LNCaP clone FGC (cell line): ENCODE measurements at regions not wholly inside any gene's neighbourhood (a gene's known extent, or its start where the extent isn't known, plus 50 kb on each side); places are given as distances from the start of the nearest gene placed in this dataset.

Experiments
- DNase-seq: peaks from one replicate; pipeline ENCODE4 v3.0.0-alpha.2; 2011; ENCODE audit warnings: low read depth
- H3K4me3 ChIP-seq: 2 replicates; pipeline ENCODE4 v1.5.1; 2011; ENCODE audit warnings: mild to moderate bottlenecking, low read depth, low read length, control low read depth
- CTCF ChIP-seq: IDR thresholded peaks from 2 replicates; pipeline ENCODE4 v1.5.1; 2012; ENCODE audit warnings: mild to moderate bottlenecking; ENCODE audit not compliant: control insufficient read depth, insufficient read depth; ENCODE audit errors: extremely low read depth

GRCh38 chr6:77143659-77144447 is 319.4 kb downstream of the HTR1B start:
- DNase-seq: no peak
- TF ChIP-seq CTCF: no peak
- no peak overlapping the region for H3K4me3 ChIP-seq

- no peak for DNase-seq
Observed at GRCh38 chr6:77136086-77136485, 327.2 kb downstream of the HTR1B start.

GRCh38 chr6:77133031-77133430 is 330.3 kb downstream of the HTR1B start:
- TF ChIP-seq CTCF: no peak
- no peak overlapping the region for H3K4me3 ChIP-seq
- no peak for DNase-seq

More at GRCh38 chr6:77136086-77136485, 327.2 kb downstream of the HTR1B start:
- no peak for TF ChIP-seq CTCF
- no peak overlapping the region for H3K4me3 ChIP-seq

- no peak overlapping the region for H3K4me3 ChIP-seq
- DNase-seq: no peak
- TF ChIP-seq CTCF: no peak
Observed at GRCh38 chr6:77131426-77131825, 331.9 kb downstream of the HTR1B start.

- DNase-seq: peak; percentile 1
- H3K4me3 ChIP-seq: no peak overlapping the region
- peak; percentile 37 for TF ChIP-seq CTCF
Observed at GRCh38 chr6:77124604-77125003, 338.7 kb downstream of the HTR1B start.

GRCh38 chr6:77123527-77123926 is 339.8 kb downstream of the HTR1B start:
- DNase-seq: no peak

More at GRCh38 chr6:77123527-77123926, 339.8 kb downstream of the HTR1B start:
- TF ChIP-seq CTCF: no peak
- H3K4me3 ChIP-seq: no peak overlapping the region
